HCEC 1CT (cell line): ENCODE measurements at regions not wholly inside any gene's neighbourhood (a gene's known extent, or its start where the extent isn't known, plus 50 kb on each side); places are given as distances from the start of the nearest gene placed in this dataset.

Experiments used
- DNase-seq: peaks from one replicate; pipeline ENCODE4 v3.0.0-alpha.2; 2017

GRCh38 chr5:116389601-116390000, 185.0 kb downstream of the SEMA6A start:
- DNase-seq = no peak

- no peak for DNase-seq
Observed at GRCh38 chr5:116388564-116389258, 185.9 kb downstream of the SEMA6A start.

GRCh38 chr5:116387738-116388137, 186.9 kb downstream of the SEMA6A start:
- DNase-seq = no peak

- DNase-seq = no peak
Observed at GRCh38 chr5:116386633-116387032, 188.0 kb downstream of the SEMA6A start.

GRCh38 chr5:116382874-116383266, 191.8 kb downstream of the SEMA6A start:
- DNase-seq = no peak

GRCh38 chr5:116382032-116382873, 192.4 kb downstream of the SEMA6A start:
- no peak for DNase-seq

- DNase-seq = no peak
Observed at GRCh38 chr5:116381201-116381600, 193.4 kb downstream of the SEMA6A start.

GRCh38 chr5:116380621-116381020, 194.0 kb downstream of the SEMA6A start:
- DNase-seq = no peak

- DNase-seq = no peak
Observed at GRCh38 chr5:116379306-116379705, 195.3 kb downstream of the SEMA6A start.

GRCh38 chr5:116378777-116379121, 195.9 kb downstream of the SEMA6A start:
- no peak for DNase-seq

- no peak for DNase-seq
Observed at GRCh38 chr5:116378007-116378776, 196.4 kb downstream of the SEMA6A start.

- no peak for DNase-seq
Observed at GRCh38 chr5:116377276-116378006, 197.2 kb downstream of the SEMA6A start.

- DNase-seq = no peak
Observed at GRCh38 chr5:116375926-116376325, 198.7 kb downstream of the SEMA6A start.

GRCh38 chr5:116374434-116374852, 200.2 kb downstream of the SEMA6A start:
- DNase-seq = no peak

GRCh38 chr5:116372931-116373597, 201.6 kb downstream of the SEMA6A start:
- no peak for DNase-seq

- peak; percentile 13 for DNase-seq
Observed at GRCh38 chr5:116371935-116372334, 202.7 kb downstream of the SEMA6A start.

- DNase-seq = no peak
Observed at GRCh38 chr5:116371431-116371830, 203.2 kb downstream of the SEMA6A start.

GRCh38 chr5:116370886-116371285, 203.7 kb downstream of the SEMA6A start:
- peak; percentile 54 for DNase-seq

- no peak for DNase-seq
Observed at GRCh38 chr5:116370149-116370548, 204.5 kb downstream of the SEMA6A start.

- DNase-seq = no peak
Observed at GRCh38 chr5:116365006-116365496, 209.6 kb downstream of the SEMA6A start.

- no peak for DNase-seq
Observed at GRCh38 chr5:116363780-116364179, 210.8 kb downstream of the SEMA6A start.

- no peak for DNase-seq
Observed at GRCh38 chr5:116361979-116362577, 212.5 kb downstream of the SEMA6A start.
